GM23338 (cell line): ENCODE measurements at regions not wholly inside any gene's neighbourhood (a gene's known extent, or its start where the extent isn't known, plus 50 kb on each side); places are given as distances from the start of the nearest gene placed in this dataset.

Experiments used
- ATAC-seq: fragments of 200-7000 bp; cut with Tn5 transposase; 3 replicates; pipeline ENCODE4 v1.9.1; 2020
- DNase-seq: peaks from one replicate; pipeline ENCODE4 v3.0.0-alpha.2; 2015; ENCODE audit warnings: low spot score
- H2AFZ ChIP-seq: fragments of 200-600 bp; sonication (generic); 2 replicates; pipeline ENCODE4 v1.8.0; 2016; ENCODE audit warnings: antibody characterized with exemption, mild to moderate bottlenecking, moderate library complexity
- H3F3A ChIP-seq: fragments of 200-600 bp; sonication (generic); replicated peaks from 2 replicates; pipeline ENCODE4 v1.8.0; 2017; ENCODE audit warnings: antibody characterized with exemption, mixed run types, low read depth
- H3K27ac ChIP-seq: fragments of 200-600 bp; sonication (generic); 2 replicates; pipeline ENCODE4 v1.6.1; 2016; ENCODE audit warnings: low read depth
- H3K27me3 ChIP-seq: fragments of 200-600 bp; sonication (generic); 2 replicates; pipeline ENCODE4 v1.8.0; 2016; ENCODE audit warnings: mild to moderate bottlenecking, mixed run types, moderate library complexity; ENCODE audit not compliant: insufficient read depth
- H3K36me3 ChIP-seq: fragments of 200-600 bp; sonication (generic); 2 replicates; pipeline ENCODE4 v1.8.0; 2016; ENCODE audit warnings: mild to moderate bottlenecking; ENCODE audit not compliant: insufficient read depth
- H3K4me1 ChIP-seq: fragments of 200-600 bp; sonication (generic); 2 replicates; pipeline ENCODE4 v1.8.0; 2016; ENCODE audit warnings: mild to moderate bottlenecking, moderate library complexity; ENCODE audit not compliant: insufficient read depth
- H3K4me2 ChIP-seq: fragments of 200-600 bp; sonication (generic); 2 replicates; pipeline ENCODE4 v1.7.1; 2017; ENCODE audit warnings: mixed run types
- H3K4me3 ChIP-seq: fragments of 200-600 bp; sonication (generic); 2 replicates; pipeline ENCODE4 v1.6.1; 2016; ENCODE audit warnings: mixed run types
- H3K79me2 ChIP-seq: fragments of 200-600 bp; sonication (generic); replicated peaks from 2 replicates; pipeline ENCODE4 v1.8.0; 2017; ENCODE audit warnings: mild to moderate bottlenecking; ENCODE audit not compliant: insufficient read depth
- H3K9me2 ChIP-seq: fragments of 200-600 bp; sonication (generic); 2 replicates; pipeline ENCODE4 v1.8.0; 2017; ENCODE audit not compliant: insufficient read depth
- H4K20me1 ChIP-seq: fragments of 200-600 bp; sonication (generic); replicated peaks from 2 replicates; pipeline ENCODE4 v1.8.0; 2017; ENCODE audit warnings: mild to moderate bottlenecking; ENCODE audit not compliant: insufficient read depth
- H3K27ac Mint-ChIP-seq: 2 replicates; pipeline ENCODE4 v1.8.0; 2020; ENCODE audit warnings: inconsistent platforms, mild to moderate bottlenecking, moderate library complexity, mixed read lengths
- H3K27me3 Mint-ChIP-seq: 3 replicates; pipeline ENCODE4 v1.8.0; 2022; ENCODE audit warnings: low read depth, mild to moderate bottlenecking, moderate library complexity, mixed read lengths, inconsistent platforms; ENCODE audit not compliant: insufficient read depth, poor library complexity
- H3K36me3 Mint-ChIP-seq: 3 replicates; pipeline ENCODE4 v1.8.0; 2021; ENCODE audit warnings: low read depth, mild to moderate bottlenecking, inconsistent platforms, moderate library complexity, mixed read lengths
- H3K4me1 Mint-ChIP-seq: 3 replicates; pipeline ENCODE4 v1.8.0; 2020; ENCODE audit warnings: mild to moderate bottlenecking, inconsistent platforms, mixed read lengths
- H3K4me3 Mint-ChIP-seq: 3 replicates; pipeline ENCODE4 v1.8.0; 2021; ENCODE audit warnings: moderate library complexity, mild to moderate bottlenecking, inconsistent platforms, mixed read lengths
- H3K9me3 Mint-ChIP-seq: 3 replicates; pipeline ENCODE4 v1.8.0; 2020; ENCODE audit warnings: moderate library complexity, mild to moderate bottlenecking, inconsistent platforms, mixed read lengths
- EZH2 ChIP-seq: fragments of 200-600 bp; sonication (generic); IDR thresholded peaks from one replicate; pipeline ENCODE4 v1.8.0; 2017; ENCODE audit warnings: antibody characterized with exemption, mild to moderate bottlenecking, low read depth; ENCODE audit not compliant: unreplicated experiment
- STAT1 ChIP-seq: IDR thresholded peaks from one replicate; pipeline ENCODE4 v1.6.1; 2016; ENCODE audit warnings: antibody characterized with exemption; ENCODE audit not compliant: unreplicated experiment
- ZNF114 ChIP-seq: fragments of 250-450 bp; sonication (Bioruptor Pico); IDR thresholded peaks from 2 replicates; pipeline ENCODE4 v1.5.0; 2020; ENCODE audit warnings: mild to moderate bottlenecking, moderate library complexity
- TF ChIP-seq, protein P1 (sequence below): fragments of 250-450 bp; sonication (Bioruptor Pico); IDR thresholded peaks from 2 replicates; pipeline ENCODE4 v1.5.0; 2020; ENCODE audit warnings: mild to moderate bottlenecking, moderate library complexity
- TF ChIP-seq, protein P2 (sequence below), 2 experiments: fragments of 200-600 bp in 1 of 2; sonication (generic) in 1 of 2; conservative IDR thresholded peaks; 2 replicates each; pipeline versions ENCODE4 v1.5.1 to v1.6.1; 2016 to 2017; ENCODE audit warnings: antibody characterized with exemption in 2 of 2, low read depth in 2 of 2, mild to moderate bottlenecking in 2 of 2, moderate library complexity in 1 of 2

DNA sequence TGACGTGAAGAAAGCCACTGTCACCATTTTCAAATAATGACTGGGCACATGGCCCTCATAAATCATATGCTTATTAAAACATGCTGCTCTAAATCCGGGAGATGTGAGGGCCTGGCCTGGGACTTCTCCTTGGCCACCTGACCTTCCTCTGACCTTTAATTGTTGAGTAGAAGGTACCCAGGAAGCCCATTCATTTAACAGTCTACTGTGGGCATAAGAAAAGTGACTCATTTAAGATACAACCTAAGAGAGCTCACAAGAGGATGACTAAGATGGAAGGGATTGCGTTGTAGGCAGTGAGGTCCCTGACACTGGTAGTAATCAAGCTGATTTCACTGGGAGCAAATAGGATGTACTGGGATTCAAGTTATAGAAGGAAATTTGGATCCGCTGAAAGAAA lies 203.4 kb upstream of the GPR26 start (continued):
- TF ChIP-seq, protein P1, sequence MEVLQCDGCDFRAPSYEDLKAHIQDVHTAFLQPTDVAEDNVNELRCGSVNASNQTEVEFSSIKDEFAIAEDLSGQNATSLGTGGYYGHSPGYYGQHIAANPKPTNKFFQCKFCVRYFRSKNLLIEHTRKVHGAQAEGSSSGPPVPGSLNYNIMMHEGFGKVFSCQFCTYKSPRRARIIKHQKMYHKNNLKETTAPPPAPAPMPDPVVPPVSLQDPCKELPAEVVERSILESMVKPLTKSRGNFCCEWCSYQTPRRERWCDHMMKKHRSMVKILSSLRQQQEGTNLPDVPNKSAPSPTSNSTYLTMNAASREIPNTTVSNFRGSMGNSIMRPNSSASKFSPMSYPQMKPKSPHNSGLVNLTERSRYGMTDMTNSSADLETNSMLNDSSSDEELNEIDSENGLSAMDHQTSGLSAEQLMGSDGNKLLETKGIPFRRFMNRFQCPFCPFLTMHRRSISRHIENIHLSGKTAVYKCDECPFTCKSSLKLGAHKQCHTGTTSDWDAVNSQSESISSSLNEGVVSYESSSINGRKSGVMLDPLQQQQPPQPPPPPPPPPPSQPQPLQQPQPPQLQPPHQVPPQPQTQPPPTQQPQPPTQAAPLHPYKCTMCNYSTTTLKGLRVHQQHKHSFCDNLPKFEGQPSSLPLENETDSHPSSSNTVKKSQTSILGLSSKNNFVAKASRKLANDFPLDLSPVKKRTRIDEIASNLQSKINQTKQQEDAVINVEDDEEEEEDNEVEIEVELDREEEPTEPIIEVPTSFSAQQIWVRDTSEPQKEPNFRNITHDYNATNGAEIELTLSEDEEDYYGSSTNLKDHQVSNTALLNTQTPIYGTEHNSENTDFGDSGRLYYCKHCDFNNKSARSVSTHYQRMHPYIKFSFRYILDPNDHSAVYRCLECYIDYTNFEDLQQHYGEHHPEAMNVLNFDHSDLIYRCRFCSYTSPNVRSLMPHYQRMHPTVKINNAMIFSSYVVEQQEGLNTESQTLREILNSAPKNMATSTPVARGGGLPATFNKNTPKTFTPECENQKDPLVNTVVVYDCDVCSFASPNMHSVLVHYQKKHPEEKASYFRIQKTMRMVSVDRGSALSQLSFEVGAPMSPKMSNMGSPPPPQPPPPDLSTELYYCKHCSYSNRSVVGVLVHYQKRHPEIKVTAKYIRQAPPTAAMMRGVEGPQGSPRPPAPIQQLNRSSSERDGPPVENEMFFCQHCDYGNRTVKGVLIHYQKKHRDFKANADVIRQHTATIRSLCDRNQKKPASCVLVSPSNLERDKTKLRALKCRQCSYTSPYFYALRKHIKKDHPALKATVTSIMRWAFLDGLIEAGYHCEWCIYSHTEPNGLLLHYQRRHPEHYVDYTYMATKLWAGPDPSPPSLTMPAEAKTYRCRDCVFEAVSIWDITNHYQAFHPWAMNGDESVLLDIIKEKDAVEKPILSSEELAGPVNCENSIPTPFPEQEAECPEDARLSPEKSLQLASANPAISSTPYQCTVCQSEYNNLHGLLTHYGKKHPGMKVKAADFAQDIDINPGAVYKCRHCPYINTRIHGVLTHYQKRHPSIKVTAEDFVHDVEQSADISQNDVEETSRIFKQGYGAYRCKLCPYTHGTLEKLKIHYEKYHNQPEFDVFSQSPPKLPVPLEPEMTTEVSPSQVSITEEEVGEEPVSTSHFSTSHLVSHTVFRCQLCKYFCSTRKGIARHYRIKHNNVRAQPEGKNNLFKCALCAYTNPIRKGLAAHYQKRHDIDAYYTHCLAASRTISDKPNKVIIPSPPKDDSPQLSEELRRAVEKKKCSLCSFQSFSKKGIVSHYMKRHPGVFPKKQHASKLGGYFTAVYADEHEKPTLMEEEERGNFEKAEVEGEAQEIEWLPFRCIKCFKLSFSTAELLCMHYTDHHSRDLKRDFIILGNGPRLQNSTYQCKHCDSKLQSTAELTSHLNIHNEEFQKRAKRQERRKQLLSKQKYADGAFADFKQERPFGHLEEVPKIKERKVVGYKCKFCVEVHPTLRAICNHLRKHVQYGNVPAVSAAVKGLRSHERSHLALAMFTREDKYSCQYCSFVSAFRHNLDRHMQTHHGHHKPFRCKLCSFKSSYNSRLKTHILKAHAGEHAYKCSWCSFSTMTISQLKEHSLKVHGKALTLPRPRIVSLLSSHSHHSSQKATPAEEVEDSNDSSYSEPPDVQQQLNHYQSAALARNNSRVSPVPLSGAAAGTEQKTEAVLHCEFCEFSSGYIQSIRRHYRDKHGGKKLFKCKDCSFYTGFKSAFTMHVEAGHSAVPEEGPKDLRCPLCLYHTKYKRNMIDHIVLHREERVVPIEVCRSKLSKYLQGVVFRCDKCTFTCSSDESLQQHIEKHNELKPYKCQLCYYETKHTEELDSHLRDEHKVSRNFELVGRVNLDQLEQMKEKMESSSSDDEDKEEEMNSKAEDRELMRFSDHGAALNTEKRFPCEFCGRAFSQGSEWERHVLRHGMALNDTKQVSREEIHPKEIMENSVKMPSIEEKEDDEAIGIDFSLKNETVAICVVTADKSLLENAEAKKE: no peak
- TF ChIP-seq STAT1 (no peak), ZNF114 (CRISPR knock-in tag) (no peak)

DNA sequence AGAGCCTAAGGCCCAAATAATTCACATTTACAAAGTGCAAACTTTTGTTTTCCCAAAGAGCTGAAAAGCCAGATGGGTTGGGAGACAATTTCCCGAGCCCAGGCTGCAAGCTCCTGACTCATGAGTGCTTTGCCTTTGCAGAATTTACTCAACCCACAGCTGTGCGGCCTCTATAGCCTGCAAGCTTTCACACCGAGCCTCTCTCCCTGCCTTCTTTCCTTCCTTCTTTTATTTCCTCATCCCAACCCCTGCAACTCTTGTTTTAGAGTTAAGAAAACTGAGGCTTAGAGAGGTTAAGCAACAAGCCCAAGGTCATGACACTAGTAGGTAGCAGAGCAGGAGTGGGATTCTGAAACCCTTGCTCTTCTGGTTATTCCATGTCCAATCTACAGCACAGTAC lies 203.0 kb upstream of the GPR26 start:
- no peaks in the 10 kb centered on the region for H3K36me3 Mint-ChIP-seq
- no peaks in the 10 kb centered on the region for H3K36me3 ChIP-seq
- H3K4me2 ChIP-seq: no peak overlapping the region
- no peaks in the 10 kb centered on the region for H3K79me2 ChIP-seq
- TF ChIP-seq EZH2: no peak
- TF ChIP-seq, protein P2, sequence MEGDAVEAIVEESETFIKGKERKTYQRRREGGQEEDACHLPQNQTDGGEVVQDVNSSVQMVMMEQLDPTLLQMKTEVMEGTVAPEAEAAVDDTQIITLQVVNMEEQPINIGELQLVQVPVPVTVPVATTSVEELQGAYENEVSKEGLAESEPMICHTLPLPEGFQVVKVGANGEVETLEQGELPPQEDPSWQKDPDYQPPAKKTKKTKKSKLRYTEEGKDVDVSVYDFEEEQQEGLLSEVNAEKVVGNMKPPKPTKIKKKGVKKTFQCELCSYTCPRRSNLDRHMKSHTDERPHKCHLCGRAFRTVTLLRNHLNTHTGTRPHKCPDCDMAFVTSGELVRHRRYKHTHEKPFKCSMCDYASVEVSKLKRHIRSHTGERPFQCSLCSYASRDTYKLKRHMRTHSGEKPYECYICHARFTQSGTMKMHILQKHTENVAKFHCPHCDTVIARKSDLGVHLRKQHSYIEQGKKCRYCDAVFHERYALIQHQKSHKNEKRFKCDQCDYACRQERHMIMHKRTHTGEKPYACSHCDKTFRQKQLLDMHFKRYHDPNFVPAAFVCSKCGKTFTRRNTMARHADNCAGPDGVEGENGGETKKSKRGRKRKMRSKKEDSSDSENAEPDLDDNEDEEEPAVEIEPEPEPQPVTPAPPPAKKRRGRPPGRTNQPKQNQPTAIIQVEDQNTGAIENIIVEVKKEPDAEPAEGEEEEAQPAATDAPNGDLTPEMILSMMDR (conservative IDR thresholded peaks at IDR 0.05; ENCODE audit: low read depth in 2 of 2): no peak
- no peak for ATAC-seq
- H3K4me3 ChIP-seq: no peak overlapping the region
- H3K27ac ChIP-seq: no peak overlapping the region
- H3F3A ChIP-seq: peaks cover 15% of the 10 kb centered on the region; the same call in 1 of the 2 replicates
- no peak for DNase-seq
- peaks cover 40% of the 10 kb centered on the region for H3K4me1 Mint-ChIP-seq
- no peaks in the 10 kb centered on the region for H3K9me3 Mint-ChIP-seq
- H3K9me2 ChIP-seq: no peaks in the 10 kb centered on the region
- H3K27ac Mint-ChIP-seq: no peak overlapping the region
- peaks cover 12% of the 10 kb centered on the region for H3K27me3 Mint-ChIP-seq
- H3K4me1 ChIP-seq: peaks cover 40% of the 10 kb centered on the region
- no peaks in the 10 kb centered on the region for H4K20me1 ChIP-seq
- no peak overlapping the region for H2AFZ ChIP-seq
- no peak overlapping the region for H3K4me3 Mint-ChIP-seq
- H3K27me3 ChIP-seq: peaks cover 5% of the 10 kb centered on the region; the same call in 1 of the 2 replicates
